ENCODE measurements at regions not wholly inside any gene's neighbourhood (a gene's known extent, or its start where the extent isn't known, plus 50 kb on each side); places are given as distances from the start of the nearest gene placed in this dataset.

DNA sequence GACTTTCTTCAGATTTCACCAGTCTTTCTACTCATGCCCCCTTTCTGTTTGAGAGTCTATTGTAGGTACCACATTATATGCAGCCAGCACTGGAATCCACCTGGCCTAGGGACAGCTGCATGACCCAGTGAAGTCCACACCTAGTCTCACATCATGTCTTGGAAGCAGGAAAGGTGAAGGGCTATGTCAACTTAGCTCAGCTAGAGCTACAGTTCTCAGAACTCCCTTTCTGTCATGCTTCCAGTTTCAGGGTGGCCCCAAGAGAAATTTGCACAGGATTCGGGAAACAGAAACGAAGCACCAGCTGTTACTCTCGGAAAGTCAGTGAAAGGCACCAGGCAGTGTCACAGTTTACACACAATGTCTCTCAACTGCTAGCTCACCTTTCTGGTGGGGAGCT is 51.6 kb upstream of the NLRP1 start:
- H3K36me3 ChIP-seq, result no peaks in the 10 kb centered on the region
- intact Hi-C loops (cut with DNase I), result no loop called here
- no peak for TF ChIP-seq POLR2A (IDR thresholded peaks at IDR 0.05)
- TF ChIP-seq, protein P1, sequence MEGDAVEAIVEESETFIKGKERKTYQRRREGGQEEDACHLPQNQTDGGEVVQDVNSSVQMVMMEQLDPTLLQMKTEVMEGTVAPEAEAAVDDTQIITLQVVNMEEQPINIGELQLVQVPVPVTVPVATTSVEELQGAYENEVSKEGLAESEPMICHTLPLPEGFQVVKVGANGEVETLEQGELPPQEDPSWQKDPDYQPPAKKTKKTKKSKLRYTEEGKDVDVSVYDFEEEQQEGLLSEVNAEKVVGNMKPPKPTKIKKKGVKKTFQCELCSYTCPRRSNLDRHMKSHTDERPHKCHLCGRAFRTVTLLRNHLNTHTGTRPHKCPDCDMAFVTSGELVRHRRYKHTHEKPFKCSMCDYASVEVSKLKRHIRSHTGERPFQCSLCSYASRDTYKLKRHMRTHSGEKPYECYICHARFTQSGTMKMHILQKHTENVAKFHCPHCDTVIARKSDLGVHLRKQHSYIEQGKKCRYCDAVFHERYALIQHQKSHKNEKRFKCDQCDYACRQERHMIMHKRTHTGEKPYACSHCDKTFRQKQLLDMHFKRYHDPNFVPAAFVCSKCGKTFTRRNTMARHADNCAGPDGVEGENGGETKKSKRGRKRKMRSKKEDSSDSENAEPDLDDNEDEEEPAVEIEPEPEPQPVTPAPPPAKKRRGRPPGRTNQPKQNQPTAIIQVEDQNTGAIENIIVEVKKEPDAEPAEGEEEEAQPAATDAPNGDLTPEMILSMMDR (IDR thresholded peaks at IDR 0.05), result no peak

DNA sequence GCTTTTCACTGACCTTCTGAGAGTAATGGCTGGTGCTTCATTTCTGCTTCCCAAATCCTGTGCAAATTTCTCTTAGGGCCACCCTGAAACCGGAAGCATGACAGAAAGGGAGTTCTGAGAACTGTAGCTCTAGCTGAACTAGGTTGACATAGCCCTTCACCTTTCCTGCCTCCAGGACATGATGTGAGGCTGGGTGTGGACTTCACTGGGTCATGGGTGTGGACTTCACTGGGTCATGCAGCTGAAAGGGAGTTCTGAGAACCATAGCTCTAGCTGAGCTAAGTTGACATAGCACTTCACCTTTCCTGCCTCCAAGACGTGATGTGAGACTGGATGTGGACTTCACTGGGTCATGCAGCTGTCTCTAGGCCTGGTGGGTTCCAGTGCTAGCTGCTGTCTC is 54.3 kb upstream of the NLRP1 start:
- no peaks in the 10 kb centered on the region for H3K36me3 ChIP-seq
- intact Hi-C loops (cut with DNase I), result no loop called here
- DNase-seq, result no peak
- 65% methylated on average over 2 of the region's 2 CpGs; no CpG with 5 or more reads in 1 of the 2 donors for WGBS, 2 donors
- H3K9me3 ChIP-seq, result no peaks in the 10 kb centered on the region
- no peak for TF ChIP-seq POLR2A (IDR thresholded peaks at IDR 0.05)
- TF ChIP-seq, protein P1 (IDR thresholded peaks at IDR 0.05), result no peak
- H3K27ac ChIP-seq, result no peak overlapping the region
- H3K4me3 ChIP-seq (replicated peaks in 1 of 3), result no peak overlapping the region
- no peaks in the 10 kb centered on the region for H3K27me3 ChIP-seq
- no peaks in the 10 kb centered on the region for H3K4me1 ChIP-seq

More for the DNA sequence above, 51.6 kb upstream of the NLRP1 start:
- H3K9me3 ChIP-seq, result no peaks in the 10 kb centered on the region
- H3K4me1 ChIP-seq, result no peaks in the 10 kb centered on the region
- WGBS, 2 donors, result 79 to 92% methylated on average over 3 of the region's 3 CpGs
- H3K27ac ChIP-seq, result no peak overlapping the region
- H3K27me3 ChIP-seq, result no peaks in the 10 kb centered on the region
- DNase-seq, result no peak
- H3K4me3 ChIP-seq (replicated peaks in 1 of 3), result no peak overlapping the region

DNA sequence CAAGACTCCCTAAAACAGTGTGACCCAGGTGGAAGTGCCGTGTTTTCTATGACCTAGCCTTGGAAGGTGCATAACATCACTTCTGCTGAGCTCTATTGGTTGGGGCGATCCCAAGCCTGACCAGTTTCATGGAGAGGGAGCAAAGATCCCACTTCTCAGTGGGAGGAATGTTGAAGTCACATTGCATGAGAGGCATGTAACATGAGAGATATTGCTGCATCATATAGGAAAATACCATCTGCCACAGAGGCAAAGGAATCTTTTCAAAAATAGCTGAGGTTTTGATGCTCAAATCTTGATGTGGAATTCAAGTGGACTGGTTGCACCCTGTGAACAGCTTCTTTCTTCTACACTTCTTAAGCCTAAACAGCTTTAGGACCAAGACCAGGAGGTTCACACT is 56.4 kb upstream of the NLRP1 start:
- Histone ChIP-seq H3K9me3 (no peaks in the 10 kb centered on the region), H3K4me3 (replicated peaks in 1 of 3) (no peak overlapping the region), H3K4me1 (no peaks in the 10 kb centered on the region), H3K36me3 (no peaks in the 10 kb centered on the region), H3K27me3 (no peaks in the 10 kb centered on the region), H3K27ac (no peak overlapping the region)
- no peak for DNase-seq
- intact Hi-C loops (cut with DNase I), result no loop called here
- 72 to 78% methylated on average over 2 of the region's 2 CpGs for WGBS, 2 donors
- no peak for TF ChIP-seq POLR2A (IDR thresholded peaks at IDR 0.05)
- TF ChIP-seq, protein P1 (IDR thresholded peaks at IDR 0.05), result no peak

DNA sequence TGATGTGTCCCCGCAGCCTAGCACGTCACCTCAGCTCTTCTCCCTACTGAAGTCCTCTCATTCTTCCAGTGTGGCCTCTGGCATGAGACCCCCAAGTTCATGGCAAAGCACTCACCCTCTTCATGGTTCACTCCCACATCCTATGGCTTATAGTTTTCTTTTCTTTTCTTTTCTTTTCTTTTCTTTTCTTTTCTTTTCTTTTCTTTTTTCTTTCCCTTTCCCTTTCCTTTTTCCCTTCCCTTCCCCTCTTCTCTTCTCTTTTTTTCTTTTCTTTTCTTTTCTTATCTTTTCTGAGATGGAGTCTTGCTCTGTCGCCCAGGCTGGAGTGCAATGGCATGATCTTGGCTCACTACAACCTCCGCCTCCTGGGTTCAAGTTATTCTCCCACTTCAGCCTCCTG is 58.4 kb upstream of the NLRP1 start:
- Histone ChIP-seq H3K36me3 (no peaks in the 10 kb centered on the region), H3K4me3 (replicated peaks in 1 of 3) (no peak overlapping the region), H3K27ac (no peak overlapping the region), H3K9me3 (no peaks in the 10 kb centered on the region), H3K27me3 (no peaks in the 10 kb centered on the region), H3K4me1 (no peaks in the 10 kb centered on the region)
- WGBS, 2 donors, result 92 to 93% methylated on average over 4 of the region's 4 CpGs
- TF ChIP-seq, protein P1 (IDR thresholded peaks at IDR 0.05), result no peak
- TF ChIP-seq POLR2A (IDR thresholded peaks at IDR 0.05), result no peak
- DNase-seq, result no peak
- intact Hi-C loops (cut with DNase I), result no loop called here

DNA sequence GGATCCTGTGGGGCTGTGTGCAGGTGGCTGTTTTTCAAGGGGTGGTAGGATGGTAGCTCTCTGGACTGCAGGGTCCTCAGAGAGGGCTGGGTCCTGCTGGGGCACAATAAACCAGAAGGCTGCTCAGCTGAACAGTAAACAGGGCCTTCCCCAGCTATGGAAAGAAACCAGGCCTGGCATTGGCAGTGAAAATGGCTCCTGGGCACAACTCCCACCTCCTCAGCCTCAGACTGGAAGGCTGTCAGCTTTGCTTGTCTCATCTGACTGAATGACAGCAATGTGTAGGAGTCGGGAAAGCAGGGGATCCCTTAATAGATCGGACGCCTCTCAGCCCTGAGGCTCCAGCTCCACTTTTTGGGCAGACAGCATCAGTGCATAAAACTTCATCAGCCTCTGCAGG is 59.8 kb upstream of the NLRP1 start:
- 70 to 72% methylated on average over 3 of the region's 3 CpGs for WGBS, 2 donors
- Histone ChIP-seq H3K4me1 (no peaks in the 10 kb centered on the region), H3K36me3 (no peaks in the 10 kb centered on the region), H3K9me3 (no peaks in the 10 kb centered on the region), H3K27ac (no peak overlapping the region), H3K4me3 (replicated peaks in 1 of 3) (no peak overlapping the region), H3K27me3 (no peaks in the 10 kb centered on the region)
- TF ChIP-seq POLR2A (IDR thresholded peaks at IDR 0.05), result no peak
- TF ChIP-seq, protein P1 (IDR thresholded peaks at IDR 0.05), result no peak
- no peak for DNase-seq
- intact Hi-C loops (cut with DNase I), result no loop called here
